LoVo (cell line): ENCODE measurements at regions not wholly inside any gene's neighbourhood (a gene's known extent, or its start where the extent isn't known, plus 50 kb on each side); places are given as distances from the start of the nearest gene placed in this dataset.
A peak's percentile ranks its signal among the peaks of the same experiment; 100 is the strongest.

Experiments
- DNase-seq: peaks from one replicate; pipeline ENCODE4 v3.0.0-alpha.2; 2016; ENCODE audit warnings: low spot score

- DNase-seq = peak; percentile 58
Measured at GRCh38 chr7:371119-371778, 81.3 kb downstream of the FOXL3 start.

GRCh38 chr7:371779-372545 lies 82.0 kb downstream of the FOXL3 start:
- DNase-seq = no peak

GRCh38 chr7:372546-372931 lies 82.6 kb downstream of the FOXL3 start:
- DNase-seq = no peak

GRCh38 chr7:372932-373791 lies 83.2 kb downstream of the FOXL3 start:
- DNase-seq = no peak

- DNase-seq = no peak
Measured at GRCh38 chr7:373818-374705, 84.1 kb downstream of the FOXL3 start.

- DNase-seq = no peak
Measured at GRCh38 chr7:374706-375311, 84.8 kb downstream of the FOXL3 start.

GRCh38 chr7:375321-375831 lies 85.4 kb downstream of the FOXL3 start:
- no peak for DNase-seq

- DNase-seq = no peak
Measured at GRCh38 chr7:375901-376305, 85.9 kb downstream of the FOXL3 start.

- no peak for DNase-seq
Measured at GRCh38 chr7:376306-377079, 86.5 kb downstream of the FOXL3 start.

GRCh38 chr7:377080-378040 lies 87.4 kb downstream of the FOXL3 start:
- DNase-seq = no peak

- DNase-seq = no peak
Measured at GRCh38 chr7:378041-378420, 88.1 kb downstream of the FOXL3 start.

GRCh38 chr7:378551-379455 lies 88.8 kb downstream of the FOXL3 start:
- DNase-seq = no peak

GRCh38 chr7:379456-380138 lies 89.6 kb downstream of the FOXL3 start:
- DNase-seq = no peak

GRCh38 chr7:380139-380485 lies 90.1 kb downstream of the FOXL3 start:
- DNase-seq = no peak

- no peak for DNase-seq
Measured at GRCh38 chr7:380711-381210, 90.8 kb downstream of the FOXL3 start.

- DNase-seq = no peak
Measured at GRCh38 chr7:381211-382042, 91.5 kb downstream of the FOXL3 start.

GRCh38 chr7:382043-382400 lies 92.1 kb downstream of the FOXL3 start:
- no peak for DNase-seq
